ENCODE measurements at regions not wholly inside any gene's neighbourhood (a gene's known extent, or its start where the extent isn't known, plus 50 kb on each side); places are given as distances from the start of the nearest gene placed in this dataset.

DNA sequence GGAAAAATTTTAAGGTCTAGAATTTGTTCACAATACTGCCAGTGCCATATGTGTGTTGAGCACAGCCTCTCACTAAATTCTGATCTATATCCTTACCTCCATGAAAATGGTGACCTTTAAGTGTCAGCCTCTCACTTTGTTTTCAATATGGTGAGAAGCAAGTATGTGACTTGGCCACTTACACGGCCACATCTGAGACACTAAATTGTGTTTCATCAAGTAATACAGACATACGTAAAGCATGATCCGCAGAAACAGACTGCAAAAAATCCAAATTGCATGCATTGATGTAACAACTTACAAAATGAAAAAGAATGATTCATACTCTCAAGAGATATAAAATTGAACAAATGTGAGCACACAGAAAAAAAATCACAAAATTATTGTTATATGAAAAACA, 55.2 kb upstream of the UGP2 start:
- H3K27ac Mint-ChIP-seq, result no peak overlapping the region; the same call in 1 of the 2 replicates

More for the DNA sequence above, 55.2 kb upstream of the UGP2 start:
- DNase-seq (ENCODE audit: low spot score) (no peak), ATAC-seq (no peak)
- Histone ChIP-seq H3F3A (replicated peaks; ENCODE audit: low read depth) (no peaks in the 10 kb centered on the region), H3K79me2 (replicated peaks; ENCODE audit: insufficient read depth) (no peaks in the 10 kb centered on the region), H3K27me3 (ENCODE audit: insufficient read depth) (no peaks in the 10 kb centered on the region), H4K20me1 (replicated peaks; ENCODE audit: insufficient read depth) (no peaks in the 10 kb centered on the region), H3K4me2 (no peak overlapping the region), H3K4me3 (no peak overlapping the region), H2AFZ (no peak overlapping the region), H3K27ac (ENCODE audit: low read depth) (no peak overlapping the region), H3K36me3 (ENCODE audit: insufficient read depth) (no peaks in the 10 kb centered on the region), H3K4me1 (ENCODE audit: insufficient read depth) (peaks cover 42% of the 10 kb centered on the region), H3K9me2 (ENCODE audit: insufficient read depth) (0 out of 2 replicates have a peak, but pooled peaks cover 3% of the 10 kb centered on the region)
- TF ChIP-seq EZH2 (IDR thresholded peaks at IDR 0.05; ENCODE audit: low read depth, unreplicated experiment), result no peak
- TF ChIP-seq, protein P1, sequence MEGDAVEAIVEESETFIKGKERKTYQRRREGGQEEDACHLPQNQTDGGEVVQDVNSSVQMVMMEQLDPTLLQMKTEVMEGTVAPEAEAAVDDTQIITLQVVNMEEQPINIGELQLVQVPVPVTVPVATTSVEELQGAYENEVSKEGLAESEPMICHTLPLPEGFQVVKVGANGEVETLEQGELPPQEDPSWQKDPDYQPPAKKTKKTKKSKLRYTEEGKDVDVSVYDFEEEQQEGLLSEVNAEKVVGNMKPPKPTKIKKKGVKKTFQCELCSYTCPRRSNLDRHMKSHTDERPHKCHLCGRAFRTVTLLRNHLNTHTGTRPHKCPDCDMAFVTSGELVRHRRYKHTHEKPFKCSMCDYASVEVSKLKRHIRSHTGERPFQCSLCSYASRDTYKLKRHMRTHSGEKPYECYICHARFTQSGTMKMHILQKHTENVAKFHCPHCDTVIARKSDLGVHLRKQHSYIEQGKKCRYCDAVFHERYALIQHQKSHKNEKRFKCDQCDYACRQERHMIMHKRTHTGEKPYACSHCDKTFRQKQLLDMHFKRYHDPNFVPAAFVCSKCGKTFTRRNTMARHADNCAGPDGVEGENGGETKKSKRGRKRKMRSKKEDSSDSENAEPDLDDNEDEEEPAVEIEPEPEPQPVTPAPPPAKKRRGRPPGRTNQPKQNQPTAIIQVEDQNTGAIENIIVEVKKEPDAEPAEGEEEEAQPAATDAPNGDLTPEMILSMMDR (conservative IDR thresholded peaks at IDR 0.05; ENCODE audit: low read depth in 2 of 2), result no peak
- no peak for TF ChIP-seq JUNB (IDR thresholded peaks at IDR 0.05; ENCODE audit: unreplicated experiment)
- TF ChIP-seq, protein P2, sequence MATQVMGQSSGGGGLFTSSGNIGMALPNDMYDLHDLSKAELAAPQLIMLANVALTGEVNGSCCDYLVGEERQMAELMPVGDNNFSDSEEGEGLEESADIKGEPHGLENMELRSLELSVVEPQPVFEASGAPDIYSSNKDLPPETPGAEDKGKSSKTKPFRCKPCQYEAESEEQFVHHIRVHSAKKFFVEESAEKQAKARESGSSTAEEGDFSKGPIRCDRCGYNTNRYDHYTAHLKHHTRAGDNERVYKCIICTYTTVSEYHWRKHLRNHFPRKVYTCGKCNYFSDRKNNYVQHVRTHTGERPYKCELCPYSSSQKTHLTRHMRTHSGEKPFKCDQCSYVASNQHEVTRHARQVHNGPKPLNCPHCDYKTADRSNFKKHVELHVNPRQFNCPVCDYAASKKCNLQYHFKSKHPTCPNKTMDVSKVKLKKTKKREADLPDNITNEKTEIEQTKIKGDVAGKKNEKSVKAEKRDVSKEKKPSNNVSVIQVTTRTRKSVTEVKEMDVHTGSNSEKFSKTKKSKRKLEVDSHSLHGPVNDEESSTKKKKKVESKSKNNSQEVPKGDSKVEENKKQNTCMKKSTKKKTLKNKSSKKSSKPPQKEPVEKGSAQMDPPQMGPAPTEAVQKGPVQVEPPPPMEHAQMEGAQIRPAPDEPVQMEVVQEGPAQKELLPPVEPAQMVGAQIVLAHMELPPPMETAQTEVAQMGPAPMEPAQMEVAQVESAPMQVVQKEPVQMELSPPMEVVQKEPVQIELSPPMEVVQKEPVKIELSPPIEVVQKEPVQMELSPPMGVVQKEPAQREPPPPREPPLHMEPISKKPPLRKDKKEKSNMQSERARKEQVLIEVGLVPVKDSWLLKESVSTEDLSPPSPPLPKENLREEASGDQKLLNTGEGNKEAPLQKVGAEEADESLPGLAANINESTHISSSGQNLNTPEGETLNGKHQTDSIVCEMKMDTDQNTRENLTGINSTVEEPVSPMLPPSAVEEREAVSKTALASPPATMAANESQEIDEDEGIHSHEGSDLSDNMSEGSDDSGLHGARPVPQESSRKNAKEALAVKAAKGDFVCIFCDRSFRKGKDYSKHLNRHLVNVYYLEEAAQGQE (IDR thresholded peaks at IDR 0.05; ENCODE audit: unreplicated experiment), result no peak
- no peak for TF ChIP-seq POLR2AphosphoS5 (IDR thresholded peaks at IDR 0.05; ENCODE audit: low read depth)
- no peak for TF ChIP-seq EZH2phosphoT487 (IDR thresholded peaks at IDR 0.05; ENCODE audit: unreplicated experiment)
- TF ChIP-seq NANOG (IDR thresholded peaks at IDR 0.05; ENCODE audit: borderline replicate concordance), result no peak
- TF ChIP-seq, protein P3, sequence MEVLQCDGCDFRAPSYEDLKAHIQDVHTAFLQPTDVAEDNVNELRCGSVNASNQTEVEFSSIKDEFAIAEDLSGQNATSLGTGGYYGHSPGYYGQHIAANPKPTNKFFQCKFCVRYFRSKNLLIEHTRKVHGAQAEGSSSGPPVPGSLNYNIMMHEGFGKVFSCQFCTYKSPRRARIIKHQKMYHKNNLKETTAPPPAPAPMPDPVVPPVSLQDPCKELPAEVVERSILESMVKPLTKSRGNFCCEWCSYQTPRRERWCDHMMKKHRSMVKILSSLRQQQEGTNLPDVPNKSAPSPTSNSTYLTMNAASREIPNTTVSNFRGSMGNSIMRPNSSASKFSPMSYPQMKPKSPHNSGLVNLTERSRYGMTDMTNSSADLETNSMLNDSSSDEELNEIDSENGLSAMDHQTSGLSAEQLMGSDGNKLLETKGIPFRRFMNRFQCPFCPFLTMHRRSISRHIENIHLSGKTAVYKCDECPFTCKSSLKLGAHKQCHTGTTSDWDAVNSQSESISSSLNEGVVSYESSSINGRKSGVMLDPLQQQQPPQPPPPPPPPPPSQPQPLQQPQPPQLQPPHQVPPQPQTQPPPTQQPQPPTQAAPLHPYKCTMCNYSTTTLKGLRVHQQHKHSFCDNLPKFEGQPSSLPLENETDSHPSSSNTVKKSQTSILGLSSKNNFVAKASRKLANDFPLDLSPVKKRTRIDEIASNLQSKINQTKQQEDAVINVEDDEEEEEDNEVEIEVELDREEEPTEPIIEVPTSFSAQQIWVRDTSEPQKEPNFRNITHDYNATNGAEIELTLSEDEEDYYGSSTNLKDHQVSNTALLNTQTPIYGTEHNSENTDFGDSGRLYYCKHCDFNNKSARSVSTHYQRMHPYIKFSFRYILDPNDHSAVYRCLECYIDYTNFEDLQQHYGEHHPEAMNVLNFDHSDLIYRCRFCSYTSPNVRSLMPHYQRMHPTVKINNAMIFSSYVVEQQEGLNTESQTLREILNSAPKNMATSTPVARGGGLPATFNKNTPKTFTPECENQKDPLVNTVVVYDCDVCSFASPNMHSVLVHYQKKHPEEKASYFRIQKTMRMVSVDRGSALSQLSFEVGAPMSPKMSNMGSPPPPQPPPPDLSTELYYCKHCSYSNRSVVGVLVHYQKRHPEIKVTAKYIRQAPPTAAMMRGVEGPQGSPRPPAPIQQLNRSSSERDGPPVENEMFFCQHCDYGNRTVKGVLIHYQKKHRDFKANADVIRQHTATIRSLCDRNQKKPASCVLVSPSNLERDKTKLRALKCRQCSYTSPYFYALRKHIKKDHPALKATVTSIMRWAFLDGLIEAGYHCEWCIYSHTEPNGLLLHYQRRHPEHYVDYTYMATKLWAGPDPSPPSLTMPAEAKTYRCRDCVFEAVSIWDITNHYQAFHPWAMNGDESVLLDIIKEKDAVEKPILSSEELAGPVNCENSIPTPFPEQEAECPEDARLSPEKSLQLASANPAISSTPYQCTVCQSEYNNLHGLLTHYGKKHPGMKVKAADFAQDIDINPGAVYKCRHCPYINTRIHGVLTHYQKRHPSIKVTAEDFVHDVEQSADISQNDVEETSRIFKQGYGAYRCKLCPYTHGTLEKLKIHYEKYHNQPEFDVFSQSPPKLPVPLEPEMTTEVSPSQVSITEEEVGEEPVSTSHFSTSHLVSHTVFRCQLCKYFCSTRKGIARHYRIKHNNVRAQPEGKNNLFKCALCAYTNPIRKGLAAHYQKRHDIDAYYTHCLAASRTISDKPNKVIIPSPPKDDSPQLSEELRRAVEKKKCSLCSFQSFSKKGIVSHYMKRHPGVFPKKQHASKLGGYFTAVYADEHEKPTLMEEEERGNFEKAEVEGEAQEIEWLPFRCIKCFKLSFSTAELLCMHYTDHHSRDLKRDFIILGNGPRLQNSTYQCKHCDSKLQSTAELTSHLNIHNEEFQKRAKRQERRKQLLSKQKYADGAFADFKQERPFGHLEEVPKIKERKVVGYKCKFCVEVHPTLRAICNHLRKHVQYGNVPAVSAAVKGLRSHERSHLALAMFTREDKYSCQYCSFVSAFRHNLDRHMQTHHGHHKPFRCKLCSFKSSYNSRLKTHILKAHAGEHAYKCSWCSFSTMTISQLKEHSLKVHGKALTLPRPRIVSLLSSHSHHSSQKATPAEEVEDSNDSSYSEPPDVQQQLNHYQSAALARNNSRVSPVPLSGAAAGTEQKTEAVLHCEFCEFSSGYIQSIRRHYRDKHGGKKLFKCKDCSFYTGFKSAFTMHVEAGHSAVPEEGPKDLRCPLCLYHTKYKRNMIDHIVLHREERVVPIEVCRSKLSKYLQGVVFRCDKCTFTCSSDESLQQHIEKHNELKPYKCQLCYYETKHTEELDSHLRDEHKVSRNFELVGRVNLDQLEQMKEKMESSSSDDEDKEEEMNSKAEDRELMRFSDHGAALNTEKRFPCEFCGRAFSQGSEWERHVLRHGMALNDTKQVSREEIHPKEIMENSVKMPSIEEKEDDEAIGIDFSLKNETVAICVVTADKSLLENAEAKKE (CRISPR knock-in tag; IDR thresholded peaks at IDR 0.05), result no peak
- no peak for TF ChIP-seq ZNF114 (CRISPR knock-in tag; IDR thresholded peaks at IDR 0.05)
- TF ChIP-seq, protein P4, sequence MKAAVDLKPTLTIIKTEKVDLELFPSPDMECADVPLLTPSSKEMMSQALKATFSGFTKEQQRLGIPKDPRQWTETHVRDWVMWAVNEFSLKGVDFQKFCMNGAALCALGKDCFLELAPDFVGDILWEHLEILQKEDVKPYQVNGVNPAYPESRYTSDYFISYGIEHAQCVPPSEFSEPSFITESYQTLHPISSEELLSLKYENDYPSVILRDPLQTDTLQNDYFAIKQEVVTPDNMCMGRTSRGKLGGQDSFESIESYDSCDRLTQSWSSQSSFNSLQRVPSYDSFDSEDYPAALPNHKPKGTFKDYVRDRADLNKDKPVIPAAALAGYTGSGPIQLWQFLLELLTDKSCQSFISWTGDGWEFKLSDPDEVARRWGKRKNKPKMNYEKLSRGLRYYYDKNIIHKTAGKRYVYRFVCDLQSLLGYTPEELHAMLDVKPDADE (IDR thresholded peaks at IDR 0.05), result no peak
- no peak for TF ChIP-seq STAT1 (IDR thresholded peaks at IDR 0.05; ENCODE audit: unreplicated experiment)
- TF ChIP-seq ZNF331 (CRISPR knock-in tag; IDR thresholded peaks at IDR 0.05; ENCODE audit: low read depth), result no peak
- no peak for TF ChIP-seq CREB1 (CRISPR knock-in tag; IDR thresholded peaks at IDR 0.05; ENCODE audit: low read depth)
- Mint-ChIP-seq H3K4me1 (peaks cover 42% of the 10 kb centered on the region), H3K36me3 (ENCODE audit: low read depth) (no peaks in the 10 kb centered on the region; the same call in 2 of the 3 replicates), H3K9me3 (no peaks in the 10 kb centered on the region), H3K27me3 (ENCODE audit: insufficient read depth, low read depth, poor library complexity) (peaks cover 1% of the 10 kb centered on the region), H3K4me3 (no peak overlapping the region)

All from GM23338 (cell line).